Heart left ventricle (tissue), 16 donors: ENCODE measurements at regions not wholly inside any gene's neighbourhood (a gene's known extent, or its start where the extent isn't known, plus 50 kb on each side); places are given as distances from the start of the nearest gene placed in this dataset.

Experiments used
- ATAC-seq, 4 donors: fragments of 200-7000 bp; cut with Tn5 transposase; one replicate each; pipeline ENCODE4 v1.9.1; 2020 to 2022; ENCODE audit warnings: moderate library complexity in 4 of 4, mild to moderate bottlenecking in 3 of 4, moderate number of reproducible peaks in 1 of 4
- DNase-seq, 5 donors: peaks; one replicate each; pipeline ENCODE4 v3.0.0-alpha.2; 2020
- H3K27ac ChIP-seq, 12 donors: fragments of 200-600 bp; sonication (generic) in 4 of 12; one replicate each; pipeline versions ENCODE4 v1.5.0 to v1.8.0; 2016 to 2022; ENCODE audit warnings: mild to moderate bottlenecking in 2 of 12
- H3K27me3 ChIP-seq, 9 donors: fragments of 200-600 bp; sonication (generic) in 2 of 9; one replicate each; pipeline versions ENCODE4 v1.5.1 to v1.8.0; 2016 to 2022; ENCODE audit warnings: mild to moderate bottlenecking in 3 of 9
- H3K36me3 ChIP-seq, 9 donors: fragments of 200-600 bp; sonication (generic) in 2 of 9; one replicate each; pipeline versions ENCODE4 v1.5.0 to v1.8.0; 2018 to 2022; ENCODE audit warnings: mild to moderate bottlenecking in 2 of 9
- H3K4me1 ChIP-seq, 12 donors: fragments of 200-600 bp; sonication (generic) in 4 of 12; one replicate each; pipeline versions ENCODE4 v1.5.0 to v1.8.0; 2016 to 2022; ENCODE audit warnings: mild to moderate bottlenecking in 3 of 12
- H3K4me3 ChIP-seq, 12 donors: fragments of 200-600 bp; sonication (generic) in 4 of 12; one replicate each; pipeline versions ENCODE4 v1.5.0 to v1.8.0; 2017 to 2022; ENCODE audit warnings: mild to moderate bottlenecking in 9 of 12, moderate library complexity in 4 of 12
- H3K9me3 ChIP-seq, 12 donors: fragments of 200-600 bp; sonication (generic) in 4 of 12; one replicate each; pipeline versions ENCODE4 v1.5.0 to v1.8.0; 2016 to 2022; ENCODE audit warnings: mild to moderate bottlenecking in 1 of 12
- POLR2A ChIP-seq, 2 donors: fragments of 450-650 bp; IDR thresholded peaks; one replicate each; pipeline ENCODE4 v1.6.1; 2017; ENCODE audit warnings: antibody characterized with exemption in 2 of 2, mild to moderate bottlenecking in 2 of 2, moderate library complexity in 2 of 2
- WGBS, 4 donors: extraction: QIAGEN DNeasy Blood & Tissue Kit in 2 of 4; methylation state at CpG; one replicate each; pipeline versions ENCODE4 v1.1.5 to v1.1.7; 2013 to 2018; 5-methylcytosine and 5-hydroxymethylcytosine counted together
- intact Hi-C, 10 donors: fragments of 100-400 bp; cut with DNase I; formaldehyde crosslinking; loops; one replicate each; pipeline versions ENCODE4 v1.11.1 to v1.14.2; 2022
- TF ChIP-seq, protein P1 (sequence below), 12 donors: fragments of 200-600 bp; sonication (generic) in 4 of 12; IDR thresholded peaks; one replicate each; pipeline versions ENCODE4 v1.5.0 to v1.8.0; 2018 to 2022; ENCODE audit warnings: antibody characterized with exemption in 12 of 12, mild to moderate bottlenecking in 5 of 12
- donor health status: ischemic (EF 13 %, LVEDD 7.1; RV severe dilation, severe dysfunction).
- donor health status: healthy with polysubstance abuse.
- donor health status: DM: no; HTN: yes; CAD: no.
- donor health status: DM: no; HTN: no; CAD: no.
- donor health status: ischemic (EF 25% LVEDD 6.9; RV normal size, moderate dysfunction).
- donor health status: ischemic (EF 25% LVEDD 5.7; RV mildly dilated, moderate dysfunction).
- donor health status: healthy.
- donor health status: DM: yes; HTN: yes; CAD: no.
- donor health status: ischemic (EF 35%, LVEDD 5.7; RV mildly dilated, moderate dysfunction).
- donor health status: nonischemic (EF 11% LVEDD 7.7; RV severe dilation, severe dysfunction).
- donor health status: DM: yes; HTN: yes; CAD: no.
- donor health status: PGD.
- donor health status: ischemic (EF 29% LVEDD 5.4; RV normal size, mild dysfunction).
- donor health status: nonischemic (EF 23%, LVEDD 6.1; RV moderate dilation, normal function).

GRCh38 chr19:31445406-31445805 lies 96.2 kb upstream of the TSHZ3 start:
- WGBS, 4 donors: 71 to 91% (median 80%) methylated on average over 1 of the region's 1 CpG
- Histone ChIP-seq H3K36me3 (no peaks in the 10 kb centered on the region), H3K4me3 (no peak overlapping the region), H3K9me3 (peaks cover 0 to 13% (median 0%) of the 10 kb centered on the region in 12 donors), H3K4me1 (peaks cover 0 to 4% (median 0%) of the 10 kb centered on the region in 12 donors), H3K27ac (no peak overlapping the region), H3K27me3 (peaks cover 0 to 7% (median 0%) of the 10 kb centered on the region in 9 donors)
- ATAC-seq (no peak), DNase-seq (no peak)
- no peak for TF ChIP-seq POLR2A (IDR thresholded peaks at IDR 0.05)
- TF ChIP-seq, protein P1, sequence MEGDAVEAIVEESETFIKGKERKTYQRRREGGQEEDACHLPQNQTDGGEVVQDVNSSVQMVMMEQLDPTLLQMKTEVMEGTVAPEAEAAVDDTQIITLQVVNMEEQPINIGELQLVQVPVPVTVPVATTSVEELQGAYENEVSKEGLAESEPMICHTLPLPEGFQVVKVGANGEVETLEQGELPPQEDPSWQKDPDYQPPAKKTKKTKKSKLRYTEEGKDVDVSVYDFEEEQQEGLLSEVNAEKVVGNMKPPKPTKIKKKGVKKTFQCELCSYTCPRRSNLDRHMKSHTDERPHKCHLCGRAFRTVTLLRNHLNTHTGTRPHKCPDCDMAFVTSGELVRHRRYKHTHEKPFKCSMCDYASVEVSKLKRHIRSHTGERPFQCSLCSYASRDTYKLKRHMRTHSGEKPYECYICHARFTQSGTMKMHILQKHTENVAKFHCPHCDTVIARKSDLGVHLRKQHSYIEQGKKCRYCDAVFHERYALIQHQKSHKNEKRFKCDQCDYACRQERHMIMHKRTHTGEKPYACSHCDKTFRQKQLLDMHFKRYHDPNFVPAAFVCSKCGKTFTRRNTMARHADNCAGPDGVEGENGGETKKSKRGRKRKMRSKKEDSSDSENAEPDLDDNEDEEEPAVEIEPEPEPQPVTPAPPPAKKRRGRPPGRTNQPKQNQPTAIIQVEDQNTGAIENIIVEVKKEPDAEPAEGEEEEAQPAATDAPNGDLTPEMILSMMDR (IDR thresholded peaks at IDR 0.05): no peak
- intact Hi-C loops: no loop called here

- Histone ChIP-seq H3K36me3 (no peaks in the 10 kb centered on the region), H3K27ac (peak overlapping the region in 8 of 12 donors; percentile 15 to 75 (median 47)), H3K9me3 (peaks cover 0 to 13% (median 0%) of the 10 kb centered on the region in 12 donors), H3K4me1 (peaks cover 0 to 4% (median 0%) of the 10 kb centered on the region in 12 donors), H3K27me3 (peaks cover 0 to 15% (median 0%) of the 10 kb centered on the region in 9 donors), H3K4me3 (peak overlapping the region in 1 of 12 donors; percentile 15)
- DNase-seq (peak; percentile 65 to 90 (median 84)), ATAC-seq (peak; percentile 73 to 98 (median 94))
- intact Hi-C loops: no loop called here
- 32 to 41% (median 39%) methylated on average over 5 to 7 of the region's 7 CpGs for WGBS, 4 donors
- no peak for TF ChIP-seq POLR2A (IDR thresholded peaks at IDR 0.05)
- TF ChIP-seq, protein P1 (IDR thresholded peaks at IDR 0.05): no peak
Measured at GRCh38 chr19:31448221-31448657, 99.0 kb upstream of the TSHZ3 start.

DNA sequence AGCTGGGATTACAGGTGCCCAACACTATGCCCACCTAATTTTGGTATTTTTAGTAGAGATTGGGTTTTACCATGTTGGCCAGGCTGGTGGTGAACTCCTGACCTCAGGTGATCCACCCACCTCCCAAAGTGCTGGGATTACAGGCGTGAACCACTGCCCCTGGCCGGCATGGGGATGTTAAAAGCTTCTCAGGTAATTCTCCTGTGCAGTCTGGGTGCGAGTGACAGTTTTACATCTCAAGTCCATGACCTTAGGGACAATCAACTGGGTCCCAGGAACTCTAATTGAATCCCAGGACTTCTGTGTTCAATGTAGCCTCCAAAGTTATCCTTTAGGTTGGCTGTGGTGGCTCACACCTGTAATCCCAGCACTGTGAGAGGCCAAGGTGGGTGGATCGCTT lies 100.1 kb upstream of the TSHZ3 start:
- H3K27me3 ChIP-seq: peaks cover 0 to 15% (median 0%) of the 10 kb centered on the region in 9 donors
- DNase-seq (no peak), ATAC-seq (no peak)
- peaks cover 0 to 13% (median 0%) of the 10 kb centered on the region in 12 donors for H3K9me3 ChIP-seq
- peaks cover 0 to 4% (median 0%) of the 10 kb centered on the region in 12 donors for H3K4me1 ChIP-seq
- no peaks in the 10 kb centered on the region for H3K36me3 ChIP-seq
- intact Hi-C loops: no loop called here
- H3K27ac ChIP-seq: no peak overlapping the region
- 81 to 88% (median 85%) methylated on average over 3 to 4 of the region's 4 CpGs for WGBS, 4 donors
- H3K4me3 ChIP-seq: no peak overlapping the region
- no peak for TF ChIP-seq POLR2A (IDR thresholded peaks at IDR 0.05)
- TF ChIP-seq, protein P1 (IDR thresholded peaks at IDR 0.05): no peak

GRCh38 chr19:31450696-31451095 lies 101.5 kb upstream of the TSHZ3 start:
- H3K4me3 ChIP-seq: no peak overlapping the region
- WGBS, 4 donors: 69 to 74% (median 71%) methylated on average over 5 of the region's 5 CpGs
- H3K27me3 ChIP-seq: peaks cover 0 to 15% (median 0%) of the 10 kb centered on the region in 9 donors
- ATAC-seq (no peak), DNase-seq (no peak)
- H3K4me1 ChIP-seq: peaks cover 0 to 4% (median 0%) of the 10 kb centered on the region in 12 donors
- no peaks in the 10 kb centered on the region for H3K36me3 ChIP-seq
- TF ChIP-seq, protein P1 (IDR thresholded peaks at IDR 0.05): no peak
- no peak for TF ChIP-seq POLR2A (IDR thresholded peaks at IDR 0.05)
- intact Hi-C loops: no loop called here
- H3K9me3 ChIP-seq: peaks cover 0 to 4% (median 0%) of the 10 kb centered on the region in 12 donors
- H3K27ac ChIP-seq: no peak overlapping the region
